DMS79 treated with DMSO at 0.1 percent for 48 hours (cell line): ENCODE measurements at regions not wholly inside any gene's neighbourhood (a gene's known extent, or its start where the extent isn't known, plus 50 kb on each side); places are given as distances from the start of the nearest gene placed in this dataset.
"Not testable (repeated sequence)": the region's sequence is repeated elsewhere in the genome, so short reads cannot be mapped to it uniquely, and the experiment has no call there.

Experiments used
- DNase-seq: peaks from one replicate; lab custom pipeline; 2025; lab: John Stamatoyannopoulos, UW

DNA sequence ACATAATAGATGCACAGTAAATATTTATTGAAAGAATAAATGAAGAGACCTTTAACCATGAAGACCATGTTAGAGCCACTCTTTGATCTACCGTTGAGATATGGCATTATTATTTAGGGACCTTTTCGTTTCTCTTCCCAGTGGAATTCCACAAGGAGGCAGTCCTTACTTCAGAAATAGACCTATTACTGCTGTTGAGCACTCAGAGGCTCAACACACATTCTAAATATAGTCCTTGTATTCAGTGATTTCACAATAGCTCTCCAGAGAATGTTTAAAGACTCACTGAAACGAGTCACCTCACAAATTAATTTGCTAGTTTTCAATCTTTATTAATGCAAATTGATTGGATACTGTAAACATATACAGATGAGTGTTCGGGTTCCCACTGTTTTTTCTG lies 603.8 kb downstream of the CDH8 start:
- no peak for DNase-seq

DNA sequence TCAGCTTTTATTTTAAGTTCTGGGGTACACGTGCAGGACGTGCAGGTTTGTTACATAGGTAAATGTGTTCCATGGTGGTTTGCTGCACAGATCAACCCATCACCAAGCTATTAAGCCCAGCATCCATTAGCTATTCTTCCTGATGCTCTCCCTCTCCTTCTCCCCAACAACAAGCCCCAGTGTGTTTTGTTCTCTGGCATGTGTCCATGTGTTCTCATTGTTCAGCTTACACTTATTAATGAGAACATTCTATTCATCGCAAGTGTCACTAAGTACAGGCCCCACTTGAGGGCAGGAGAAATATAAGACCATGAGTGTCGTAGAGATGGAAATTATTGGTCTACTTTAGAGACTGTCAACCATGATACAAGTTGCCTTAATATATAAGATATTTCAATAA lies 615.1 kb downstream of the CDH8 start:
- DNase-seq, result no peak

DNA sequence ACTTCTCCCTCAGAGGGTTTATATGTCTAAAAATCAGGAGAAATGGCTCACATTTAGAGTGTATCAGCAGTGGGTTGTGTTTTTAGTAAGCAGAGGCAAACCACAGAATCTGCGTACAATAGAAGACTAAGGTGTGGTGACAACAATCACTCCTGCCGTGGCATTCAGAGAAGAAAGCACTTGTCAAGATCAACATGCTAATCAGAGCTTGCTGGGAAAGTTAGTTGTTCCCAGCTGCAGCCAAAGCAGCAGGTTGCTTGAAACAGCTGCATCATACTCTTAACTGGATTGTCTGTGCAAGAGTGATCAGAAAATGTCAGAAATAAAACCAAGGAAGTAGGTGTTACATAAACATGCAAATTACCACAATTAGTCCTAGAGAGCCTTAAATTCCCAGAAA lies 616.4 kb downstream of the CDH8 start:
- no peak for DNase-seq

DNA sequence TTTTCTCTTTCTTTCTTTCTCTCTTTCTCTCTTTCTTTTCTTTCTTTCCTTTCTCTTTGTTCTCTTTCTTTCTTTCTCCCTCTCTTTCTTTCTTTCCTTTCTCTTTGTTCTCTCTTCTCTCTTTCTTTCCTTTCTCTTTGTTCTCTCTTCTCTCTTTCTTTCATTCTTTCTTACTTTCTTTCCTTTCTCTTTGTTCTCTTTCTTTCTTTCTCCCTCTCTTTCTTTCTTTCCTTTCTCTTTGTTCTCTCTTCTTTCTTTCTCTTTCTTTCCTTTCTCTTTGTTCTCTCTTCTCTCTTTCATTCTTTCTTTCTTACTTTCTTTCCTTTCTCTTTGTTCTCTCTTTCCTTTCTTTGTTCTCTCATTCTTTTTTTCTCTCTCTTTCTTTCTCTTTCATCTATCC lies 617.4 kb downstream of the CDH8 start:
- DNase-seq, result not testable (repeated sequence)

DNA sequence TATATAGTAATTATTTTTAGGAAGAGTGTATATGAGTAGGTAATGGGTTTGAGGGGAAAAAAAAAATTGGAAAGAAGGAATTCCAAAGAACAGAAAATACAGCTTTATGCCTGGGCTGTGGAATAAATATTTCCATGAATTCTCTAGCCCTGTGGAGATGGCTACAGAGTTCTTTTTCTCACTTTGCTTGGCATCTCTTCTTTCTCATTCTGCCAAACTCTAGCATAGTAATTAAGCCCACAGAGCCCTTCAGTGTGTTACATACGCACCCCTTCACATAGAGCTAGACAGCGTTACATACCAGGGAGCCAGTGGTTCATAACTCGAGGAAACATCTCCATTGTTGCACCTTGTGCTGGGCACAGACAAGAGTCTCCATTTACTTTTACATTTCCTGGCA lies 621.1 kb downstream of the CDH8 start:
- DNase-seq, result no peak

DNA sequence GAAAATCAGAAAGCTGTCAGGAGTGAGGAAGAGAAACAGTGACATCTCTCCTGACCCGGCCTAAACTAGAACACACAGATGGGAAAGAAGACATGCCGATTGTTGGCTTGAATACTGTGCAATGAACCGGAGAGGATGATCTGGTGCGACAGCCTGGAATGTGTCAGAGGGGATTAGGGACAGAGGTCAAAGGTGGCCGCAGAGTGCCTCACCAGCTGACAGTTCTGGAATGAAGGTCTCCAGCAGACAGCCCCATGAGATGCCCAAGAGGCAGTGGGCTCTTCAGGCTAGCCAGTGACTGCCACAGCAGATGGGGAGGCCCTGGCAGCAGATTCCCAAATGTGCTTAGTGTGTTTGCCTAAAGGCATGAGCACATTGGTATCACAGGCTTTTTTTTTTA lies 623.2 kb downstream of the CDH8 start:
- DNase-seq, result no peak

DNA sequence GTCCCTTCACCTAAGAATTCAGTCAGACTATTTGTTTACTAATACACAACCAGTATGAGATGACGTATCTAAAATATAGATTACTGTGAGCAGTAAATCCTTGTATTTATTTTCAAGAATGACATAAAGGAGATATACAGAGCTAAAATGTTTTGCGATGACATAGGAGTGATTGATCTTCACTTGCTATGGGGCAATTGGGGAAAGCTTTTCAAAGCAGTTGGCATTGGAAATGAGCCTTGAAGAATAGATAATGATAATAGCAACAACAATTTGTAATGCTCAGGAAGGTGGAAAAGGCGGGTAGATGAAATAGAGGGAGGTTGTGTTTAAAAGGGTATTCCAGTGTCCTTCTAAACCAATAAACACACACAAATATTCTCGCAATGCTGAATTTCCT lies 623.7 kb downstream of the CDH8 start:
- no peak for DNase-seq

DNA sequence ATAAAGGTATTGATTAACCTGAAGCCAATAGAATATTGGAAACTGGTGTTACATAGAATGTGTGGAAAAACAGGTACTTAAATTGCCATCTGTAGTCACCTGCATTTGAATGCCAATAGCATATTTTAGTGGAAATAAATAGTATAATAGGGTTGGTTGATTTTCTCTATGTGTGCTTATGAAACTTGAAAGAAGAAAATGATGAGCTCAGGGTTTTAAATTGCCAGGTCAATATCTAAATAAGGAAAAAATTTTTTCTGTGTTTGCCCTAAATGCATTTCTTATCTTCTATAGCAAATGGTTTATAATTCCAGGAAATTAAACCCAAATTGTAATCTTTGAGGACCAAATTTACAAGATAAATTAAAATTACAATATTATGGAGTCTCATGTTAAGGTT lies 626.6 kb downstream of the CDH8 start:
- DNase-seq, result no peak

DNA sequence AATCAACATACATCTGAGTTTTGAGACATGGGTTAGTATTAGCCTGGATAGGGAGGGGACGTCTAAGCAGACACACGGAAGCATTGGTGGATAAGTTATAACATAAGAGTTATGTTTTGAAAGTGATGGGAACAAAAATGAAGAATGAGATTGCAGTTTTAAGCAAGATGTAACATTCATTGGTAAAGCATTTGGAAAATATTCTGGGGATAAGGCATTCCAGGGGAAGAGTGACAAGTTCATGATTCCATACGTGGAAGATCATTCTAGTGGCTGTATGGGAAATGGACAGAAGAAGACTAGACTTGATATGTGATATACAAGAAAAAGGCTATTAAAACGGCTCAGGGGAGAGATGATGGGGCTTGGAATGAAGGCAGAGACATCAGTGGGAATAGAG lies 632.9 kb downstream of the CDH8 start:
- no peak for DNase-seq

DNA sequence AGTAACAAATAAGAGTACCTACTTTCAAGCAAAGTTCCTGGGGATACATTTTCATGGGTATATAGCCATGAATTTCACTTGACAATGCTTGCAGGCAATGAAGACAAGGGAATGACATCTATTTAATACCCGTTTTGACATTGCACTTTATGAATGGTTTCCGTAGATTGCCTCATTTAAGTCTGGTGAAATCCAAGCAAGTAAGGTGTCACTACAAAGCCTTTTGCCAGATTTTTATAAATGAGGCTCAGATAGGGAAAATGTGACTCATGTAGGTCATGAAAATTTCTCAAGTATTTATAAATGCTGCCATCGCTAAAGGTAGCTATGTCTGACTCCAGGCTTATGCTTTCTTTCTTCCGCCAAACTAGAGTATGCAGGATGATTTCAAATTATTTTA lies 644.3 kb downstream of the CDH8 start:
- DNase-seq, result no peak

DNA sequence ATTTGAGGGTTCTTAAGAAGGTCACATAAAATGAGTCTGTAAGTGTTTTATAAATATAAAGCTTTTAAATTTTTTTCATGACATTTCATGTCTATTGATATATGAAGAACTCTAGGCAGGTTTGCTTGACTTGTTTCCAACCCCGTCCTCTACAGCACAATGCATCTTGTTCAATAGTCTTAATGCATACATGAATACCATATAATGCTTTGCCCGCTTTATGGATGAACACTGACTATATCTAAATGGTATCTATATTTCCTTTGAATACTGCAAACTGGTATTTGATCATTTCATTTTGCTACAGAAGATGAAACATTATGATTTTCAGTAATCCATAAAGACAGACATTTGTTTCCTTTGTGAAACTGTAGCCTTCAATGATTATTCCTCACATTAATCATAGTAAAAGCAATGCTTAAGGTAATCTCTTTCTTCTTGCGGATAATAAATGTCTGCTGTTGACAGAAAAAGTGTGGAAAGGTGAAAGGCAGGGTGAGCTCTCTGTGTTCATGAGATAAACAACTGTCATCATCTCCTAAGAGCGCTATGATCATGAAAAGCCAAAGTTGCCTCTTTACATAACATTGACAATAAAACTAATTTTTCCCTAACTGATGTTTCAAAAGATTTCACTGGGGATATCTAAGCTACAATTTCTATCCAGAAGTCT lies 645.1 kb downstream of the CDH8 start:
- DNase-seq, result no peak

DNA sequence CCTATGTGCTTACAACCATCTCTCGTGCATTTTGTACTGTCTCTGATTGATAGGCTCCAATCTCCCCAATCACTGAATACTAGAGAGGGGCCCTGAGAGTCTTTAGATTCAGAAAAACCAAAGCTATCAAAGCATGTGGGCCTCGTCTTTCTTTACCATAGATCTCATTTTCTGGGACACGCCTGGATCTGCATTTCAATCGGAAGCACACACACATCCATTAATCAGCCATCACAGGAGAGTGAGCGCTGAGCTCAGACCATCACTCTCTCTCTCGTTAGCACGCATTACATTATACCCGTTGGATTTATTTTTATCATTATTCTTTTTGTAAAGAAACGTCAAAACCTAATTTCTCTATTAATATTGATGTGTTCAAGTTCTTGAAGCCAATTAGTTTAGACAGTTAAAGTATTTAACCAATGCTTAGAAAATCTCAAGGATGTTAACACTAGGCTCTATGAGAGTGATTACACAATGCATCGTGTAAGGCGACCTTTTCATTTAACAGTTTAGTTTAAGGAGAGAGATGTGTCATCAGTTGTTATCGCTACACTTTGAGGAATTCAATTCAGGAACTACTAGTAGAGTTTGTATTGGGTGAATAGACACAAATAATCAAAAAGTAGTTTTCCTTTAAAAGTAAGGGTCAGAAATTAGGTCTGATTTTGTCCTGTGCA lies 650.7 kb downstream of the CDH8 start:
- no peak for DNase-seq

DNA sequence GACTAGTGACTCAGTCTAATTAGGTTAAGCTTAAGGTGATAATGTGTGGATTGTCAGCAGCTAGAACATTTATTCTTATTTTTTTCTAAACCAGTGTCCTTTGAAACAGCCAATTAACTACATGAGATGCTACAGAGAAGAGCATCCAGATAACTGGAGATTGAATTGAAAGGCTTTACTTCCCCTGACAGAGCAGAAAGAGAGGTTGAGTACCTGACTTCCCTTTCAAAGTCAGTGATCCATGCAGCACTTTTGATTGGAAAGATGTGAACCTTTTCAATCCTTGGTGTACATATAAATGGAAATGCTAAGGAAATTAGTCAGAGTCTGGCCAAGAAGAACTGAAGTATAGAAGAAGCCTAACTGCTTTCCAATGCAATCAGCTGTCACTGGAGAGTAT lies 653.8 kb downstream of the CDH8 start:
- peak; percentile 71 for DNase-seq

DNA sequence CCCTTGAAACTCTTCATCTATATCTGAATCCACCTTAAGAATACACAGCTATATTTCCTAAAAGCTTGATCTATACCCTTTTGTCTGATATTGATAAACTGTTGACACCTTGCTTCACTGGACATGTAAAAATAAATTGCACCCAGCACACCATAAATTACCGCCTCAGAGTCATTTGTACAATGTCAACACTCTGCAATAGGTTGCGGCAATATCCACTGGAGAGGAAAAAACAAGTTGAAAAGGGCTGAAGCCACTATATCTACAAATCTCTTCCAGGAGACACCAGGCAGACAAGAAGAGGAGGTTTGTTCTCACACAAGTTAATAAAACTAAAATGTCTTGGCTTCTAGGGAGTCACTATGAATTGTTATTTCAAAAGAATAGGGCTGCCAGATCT lies 656.9 kb downstream of the CDH8 start:
- DNase-seq, result no peak

DNA sequence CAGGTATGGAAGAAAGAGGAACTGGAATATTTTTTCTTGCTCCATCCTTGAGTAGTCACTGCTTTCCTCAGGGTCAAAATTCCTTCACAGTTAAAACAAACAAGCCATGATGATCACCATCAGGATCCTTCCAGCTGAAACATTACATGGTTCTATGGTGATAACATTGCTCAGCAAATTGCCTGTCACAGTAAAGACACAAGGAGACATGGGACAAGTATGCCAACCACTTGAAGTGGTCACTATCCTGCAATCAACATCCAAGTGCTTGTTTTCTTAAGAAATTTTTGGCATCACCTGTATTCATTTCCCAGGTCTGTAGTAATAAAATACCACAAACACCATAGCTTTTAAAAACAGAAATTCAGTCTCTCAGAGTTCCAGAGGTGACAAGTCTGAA lies 662.2 kb downstream of the CDH8 start:
- no peak for DNase-seq

DNA sequence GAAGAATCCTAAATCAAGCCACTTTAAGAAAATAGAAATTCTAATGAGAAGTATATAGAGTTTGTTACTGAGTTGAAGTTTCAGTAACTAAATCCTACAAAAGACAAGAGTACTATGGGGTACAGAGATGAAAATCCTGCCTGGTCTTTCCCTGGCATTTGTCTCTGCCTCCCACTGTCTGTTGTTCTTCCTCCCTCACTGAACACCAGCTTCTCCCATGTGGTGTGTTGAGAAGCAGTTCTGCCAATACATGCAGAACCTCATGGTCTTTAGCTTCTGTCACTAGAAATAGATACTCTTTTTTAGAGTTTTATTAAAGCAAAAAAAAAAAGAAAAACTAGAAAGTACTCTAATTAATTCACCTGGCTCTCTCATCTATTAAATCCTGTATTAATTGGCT lies 664.4 kb downstream of the CDH8 start:
- no peak for DNase-seq

DNA sequence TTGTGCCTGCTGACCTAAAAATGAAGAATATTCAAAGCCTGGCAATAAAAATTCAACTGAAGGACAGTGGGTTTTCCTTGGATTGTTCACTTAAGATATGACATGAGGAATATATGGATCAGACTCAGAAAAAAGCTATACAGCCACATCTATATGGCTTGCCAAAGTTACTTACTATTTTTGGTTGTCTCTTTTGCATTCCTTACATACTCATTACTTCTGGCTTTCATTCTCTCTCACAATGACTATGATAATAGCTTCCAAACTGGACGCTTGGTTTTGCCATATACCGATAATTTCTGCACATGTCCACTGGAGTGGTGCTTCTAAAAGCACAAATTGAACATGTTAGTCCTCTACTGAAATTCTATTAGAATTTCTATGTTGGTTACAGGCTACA lies 664.9 kb downstream of the CDH8 start:
- no peak for DNase-seq

DNA sequence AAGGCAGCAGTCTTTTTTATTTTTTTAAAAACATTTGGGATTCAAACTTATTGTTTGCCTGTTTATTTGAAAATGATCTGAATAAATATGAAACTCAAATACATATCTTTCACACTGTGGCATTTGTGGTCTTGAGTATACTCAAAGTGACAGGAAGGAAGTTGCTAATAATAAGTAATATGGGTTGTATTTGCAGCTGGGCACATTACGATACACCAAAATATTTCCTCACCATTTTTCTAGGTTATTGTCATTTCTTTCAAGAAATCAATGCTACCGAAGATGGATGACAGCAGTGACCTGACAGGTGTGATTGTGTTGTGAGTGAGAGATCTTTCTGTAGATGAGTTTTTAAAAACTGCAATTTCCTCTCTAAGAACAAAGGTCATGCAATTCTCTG lies 665.7 kb downstream of the CDH8 start:
- no peak for DNase-seq

DNA sequence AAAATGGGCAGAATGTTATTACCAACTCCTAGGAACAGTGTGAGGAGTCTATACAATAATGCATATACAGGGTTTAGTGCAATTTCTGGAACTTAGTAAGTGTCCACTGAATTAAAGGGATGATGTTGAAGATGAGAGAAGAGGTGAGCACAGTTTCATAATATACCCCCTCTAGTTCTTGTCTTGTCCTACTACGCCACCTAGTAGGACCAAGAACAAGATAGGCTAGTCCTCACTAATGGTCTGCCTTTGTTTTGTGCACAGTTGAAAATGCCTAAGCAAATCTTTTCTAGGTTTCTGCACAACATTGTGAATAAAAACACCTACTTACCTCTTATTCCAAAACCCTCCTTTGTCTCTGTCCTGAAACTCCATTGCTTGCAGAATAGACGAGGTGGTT lies 670.2 kb downstream of the CDH8 start:
- no peak for DNase-seq

DNA sequence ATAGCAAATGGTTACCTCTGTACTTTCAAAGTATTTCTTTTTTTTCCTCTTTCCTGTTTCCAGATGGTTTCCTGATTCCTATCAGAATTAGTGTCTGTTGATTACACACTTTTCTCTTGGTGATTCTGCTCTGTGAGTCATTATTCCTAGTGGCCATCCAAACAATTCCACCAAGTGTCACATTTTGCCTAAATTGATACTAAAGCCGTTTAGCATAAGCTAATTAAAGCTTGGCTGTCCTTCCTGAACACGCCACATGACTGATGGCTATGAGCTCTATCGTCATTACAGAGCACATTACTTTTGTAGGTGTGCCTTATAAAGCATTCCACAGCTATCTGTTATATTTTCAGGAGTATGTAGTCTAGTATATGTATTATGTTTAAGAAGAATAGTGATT lies 671.2 kb downstream of the CDH8 start:
- DNase-seq, result no peak

DNA sequence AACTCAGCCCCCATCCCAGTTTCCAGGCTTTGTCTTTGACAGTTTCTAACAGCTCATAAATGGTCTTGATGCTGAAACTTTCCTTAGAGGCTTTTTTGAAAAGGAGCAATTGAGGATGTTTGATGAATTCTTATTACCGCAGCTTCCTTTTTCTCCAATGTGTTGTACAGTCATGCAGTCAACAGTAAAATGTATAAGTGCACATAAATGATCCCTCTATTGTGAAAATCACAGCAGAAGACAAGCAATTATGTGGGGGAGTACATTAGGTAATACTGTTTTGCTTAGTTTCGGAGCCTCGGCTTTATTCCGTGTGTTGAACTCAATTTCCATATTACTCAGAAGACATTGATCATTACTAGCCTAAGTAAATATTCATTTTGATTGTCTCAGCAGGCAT lies 673.7 kb downstream of the CDH8 start:
- no peak for DNase-seq

DNA sequence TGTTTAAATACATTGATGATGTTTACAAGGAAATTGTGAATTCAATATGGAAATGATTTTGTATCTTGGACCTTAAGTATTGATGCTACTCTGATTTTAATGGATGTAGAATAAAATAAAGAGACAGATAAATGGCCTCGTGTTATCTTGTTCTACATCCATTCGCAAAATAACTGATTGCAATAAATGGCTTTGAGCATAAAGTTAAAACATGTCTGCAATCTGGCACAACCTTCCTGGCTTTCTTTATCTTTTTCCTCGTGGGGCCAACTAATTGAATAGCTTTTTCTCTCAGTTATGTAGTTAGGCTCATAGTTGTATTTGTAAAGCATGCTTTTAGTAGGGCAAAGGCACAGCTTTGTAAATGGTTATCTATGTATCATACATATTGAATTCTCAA lies 691.4 kb downstream of the CDH8 start:
- no peak for DNase-seq

DNA sequence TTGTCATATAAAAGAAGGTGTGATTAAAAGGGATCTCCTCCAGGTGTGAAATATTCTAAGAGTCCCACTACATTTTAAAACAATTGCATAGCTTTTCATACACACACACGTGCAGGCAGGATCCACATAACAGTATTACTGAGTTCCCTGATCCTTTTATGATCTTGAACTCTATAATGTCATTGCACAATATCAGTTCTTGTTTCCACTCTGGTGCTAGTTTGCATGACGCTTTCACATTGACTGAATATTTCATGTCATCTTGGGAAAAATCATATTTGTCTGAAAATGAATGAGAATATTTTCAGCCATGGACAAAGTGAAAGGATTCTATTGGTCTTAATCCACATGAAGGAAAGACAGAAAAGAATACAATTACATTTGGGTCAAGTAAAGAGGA lies 703.8 kb downstream of the CDH8 start:
- DNase-seq, result no peak

DNA sequence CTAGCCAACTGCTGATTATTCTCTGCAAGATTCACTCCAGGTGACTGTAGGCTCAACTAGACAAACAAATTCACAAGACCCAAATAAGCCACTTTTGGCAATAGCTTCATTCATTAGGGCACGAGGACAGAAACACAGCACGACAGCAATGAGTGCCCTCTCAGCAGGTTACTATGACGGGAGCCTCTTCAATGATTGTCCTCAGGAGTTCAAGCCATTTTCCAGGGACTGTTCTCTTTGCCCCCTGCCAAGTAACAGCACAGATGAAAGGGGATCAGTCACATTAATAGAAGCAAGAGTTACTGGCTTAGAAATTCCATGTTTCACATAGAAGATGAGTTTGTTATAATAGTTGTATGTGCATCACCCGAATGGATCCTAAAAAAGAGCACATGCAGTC lies 712.2 kb downstream of the CDH8 start:
- peak; percentile 68 for DNase-seq
